ENCODE measurements at regions not wholly inside any gene's neighbourhood (a gene's known extent, or its start where the extent isn't known, plus 50 kb on each side); places are given as distances from the start of the nearest gene placed in this dataset.

DNA sequence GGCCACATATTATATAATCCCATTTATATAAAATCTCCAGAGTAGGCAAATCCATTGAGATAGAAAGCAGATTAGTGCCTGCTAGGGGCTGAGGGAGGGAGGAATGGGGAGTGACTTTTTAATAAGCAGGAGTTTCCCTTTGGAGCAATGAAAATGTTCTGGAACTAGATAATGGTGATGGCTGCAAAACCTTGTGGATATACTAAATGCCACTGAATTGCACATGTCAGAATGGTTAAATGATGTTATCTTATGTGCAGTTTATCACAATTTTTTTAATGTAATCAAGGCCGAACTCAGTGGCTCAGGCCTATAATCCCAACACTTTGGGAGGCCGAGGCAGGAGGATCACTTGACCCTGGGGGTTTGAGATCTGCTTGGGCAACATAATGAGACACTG lies 145.5 kb upstream of the AUTS2 start:
- TF ChIP-seq, protein P1, sequence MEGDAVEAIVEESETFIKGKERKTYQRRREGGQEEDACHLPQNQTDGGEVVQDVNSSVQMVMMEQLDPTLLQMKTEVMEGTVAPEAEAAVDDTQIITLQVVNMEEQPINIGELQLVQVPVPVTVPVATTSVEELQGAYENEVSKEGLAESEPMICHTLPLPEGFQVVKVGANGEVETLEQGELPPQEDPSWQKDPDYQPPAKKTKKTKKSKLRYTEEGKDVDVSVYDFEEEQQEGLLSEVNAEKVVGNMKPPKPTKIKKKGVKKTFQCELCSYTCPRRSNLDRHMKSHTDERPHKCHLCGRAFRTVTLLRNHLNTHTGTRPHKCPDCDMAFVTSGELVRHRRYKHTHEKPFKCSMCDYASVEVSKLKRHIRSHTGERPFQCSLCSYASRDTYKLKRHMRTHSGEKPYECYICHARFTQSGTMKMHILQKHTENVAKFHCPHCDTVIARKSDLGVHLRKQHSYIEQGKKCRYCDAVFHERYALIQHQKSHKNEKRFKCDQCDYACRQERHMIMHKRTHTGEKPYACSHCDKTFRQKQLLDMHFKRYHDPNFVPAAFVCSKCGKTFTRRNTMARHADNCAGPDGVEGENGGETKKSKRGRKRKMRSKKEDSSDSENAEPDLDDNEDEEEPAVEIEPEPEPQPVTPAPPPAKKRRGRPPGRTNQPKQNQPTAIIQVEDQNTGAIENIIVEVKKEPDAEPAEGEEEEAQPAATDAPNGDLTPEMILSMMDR (IDR thresholded peaks at IDR 0.05): no peak
- TF ChIP-seq POLR2A (IDR thresholded peaks at IDR 0.05): no peak
